Erythroblast (primary cell): ENCODE measurements at regions not wholly inside any gene's neighbourhood (a gene's known extent, or its start where the extent isn't known, plus 50 kb on each side); places are given as distances from the start of the nearest gene placed in this dataset.

Experiments used
- GATA1 ChIP-seq: IDR thresholded peaks from 2 replicates; pipeline ENCODE4 v1.6.1; 2011; ENCODE audit warnings: low read depth, mild to moderate bottlenecking, control low read depth, low read length, moderate library complexity
- POLR2A ChIP-seq: IDR thresholded peaks from 2 replicates; pipeline ENCODE4 v1.6.1; 2011; ENCODE audit warnings: mild to moderate bottlenecking, low read length

GRCh38 chr10:130246113-130246512 is 109.9 kb downstream of the GLRX3 start:
- TF ChIP-seq POLR2A (no peak), GATA1 (no peak)
